ENCODE measurements at regions not wholly inside any gene's neighbourhood (a gene's known extent, or its start where the extent isn't known, plus 50 kb on each side); places are given as distances from the start of the nearest gene placed in this dataset.
"Not testable (repeated sequence)": the region's sequence is repeated elsewhere in the genome, so short reads cannot be mapped to it uniquely, and the experiment has no call there.

GRCh38 chr16:11414815-11415775 is 69.8 kb downstream of the RMI2 start:
- 70 to 73% methylated on average over 13 to 21 of the region's 21 CpGs for WGBS, 2 donors
- Histone ChIP-seq H3K27ac (no peak overlapping the region), H3K4me3 (no peak overlapping the region)

GRCh38 chr16:11416228-11417001 is 71.2 kb downstream of the RMI2 start:
- Histone ChIP-seq H3K4me1 (no peaks in the 10 kb centered on the region), H3K27me3 (no peaks in the 10 kb centered on the region), H3K36me3 (no peaks in the 10 kb centered on the region), H3K9me3 (no peaks in the 10 kb centered on the region), H3K4me3 (no peak overlapping the region), H3K27ac (no peak overlapping the region)
- WGBS, 2 donors: 88 to 89% methylated on average over 16 of the region's 16 CpGs
- TF ChIP-seq POLR2A (IDR thresholded peaks at IDR 0.05) (no peak), EP300 (IDR thresholded peaks at IDR 0.05) (no peak), CTCF (IDR thresholded peaks at IDR 0.05) (no peak), POLR2AphosphoS5 (IDR thresholded peaks at IDR 0.05) (no peak)
- DNase-seq: no peak
- ATAC-seq (ENCODE audit: low FRiP score in 2 of 2): no peak

More at GRCh38 chr16:11414815-11415775, 69.8 kb downstream of the RMI2 start:
- DNase-seq (no peak), ATAC-seq (ENCODE audit: low FRiP score in 2 of 2) (no peak)
- no peaks in the 10 kb centered on the region for H3K36me3 ChIP-seq
- no peaks in the 10 kb centered on the region for H3K27me3 ChIP-seq
- H3K9me3 ChIP-seq: no peaks in the 10 kb centered on the region
- peaks cover 0 to 4% (median 2%) of the 10 kb centered on the region in 4 donors for H3K4me1 ChIP-seq
- TF ChIP-seq EP300 (IDR thresholded peaks at IDR 0.05) (no peak), POLR2A (IDR thresholded peaks at IDR 0.05) (no peak), CTCF (IDR thresholded peaks at IDR 0.05) (no peak), POLR2AphosphoS5 (IDR thresholded peaks at IDR 0.05) (no peak)

- H3K9me3 ChIP-seq: no peaks in the 10 kb centered on the region
- no peak overlapping the region for H3K4me3 ChIP-seq
- H3K36me3 ChIP-seq: no peaks in the 10 kb centered on the region
- TF ChIP-seq EP300 (IDR thresholded peaks at IDR 0.05): no peak
- no peak for TF ChIP-seq POLR2A (IDR thresholded peaks at IDR 0.05)
- no peak for TF ChIP-seq CTCF (IDR thresholded peaks at IDR 0.05)
- TF ChIP-seq POLR2AphosphoS5 (IDR thresholded peaks at IDR 0.05): no peak
- DNase-seq: no peak
- no peak for ATAC-seq (ENCODE audit: low FRiP score in 2 of 2)
- WGBS, 2 donors: 87 to 90% methylated on average over 2 to 10 of the region's 10 CpGs
- H3K4me1 ChIP-seq: no peaks in the 10 kb centered on the region
- H3K27ac ChIP-seq: no peak overlapping the region
- H3K27me3 ChIP-seq: no peaks in the 10 kb centered on the region
Observed at GRCh38 chr16:11417487-11417886, 72.2 kb downstream of the RMI2 start.

- Histone ChIP-seq H3K36me3 (no peaks in the 10 kb centered on the region), H3K4me1 (no peaks in the 10 kb centered on the region), H3K9me3 (no peaks in the 10 kb centered on the region), H3K27me3 (no peaks in the 10 kb centered on the region), H3K4me3 (no peak overlapping the region), H3K27ac (no peak overlapping the region)
- no peak for TF ChIP-seq CTCF (IDR thresholded peaks at IDR 0.05)
- no peak for TF ChIP-seq POLR2AphosphoS5 (IDR thresholded peaks at IDR 0.05)
- no peak for TF ChIP-seq EP300 (IDR thresholded peaks at IDR 0.05)
- no peak for TF ChIP-seq POLR2A (IDR thresholded peaks at IDR 0.05)
- WGBS, 2 donors: 82 to 83% methylated on average over 4 of the region's 4 CpGs
- DNase-seq (no peak), ATAC-seq (ENCODE audit: low FRiP score in 2 of 2) (no peak)
Observed at GRCh38 chr16:11418506-11418905, 73.2 kb downstream of the RMI2 start.

GRCh38 chr16:11420067-11420466 is 74.8 kb downstream of the RMI2 start:
- not testable (repeated sequence) for H3K36me3 ChIP-seq; H3K27me3 ChIP-seq; H3K4me3 ChIP-seq; DNase-seq; ATAC-seq (ENCODE audit: low FRiP score in 2 of 2); H3K27ac ChIP-seq; H3K4me1 ChIP-seq; H3K9me3 ChIP-seq
- WGBS, 2 donors: 90 to 96% methylated on average over 2 to 3 of the region's 4 CpGs
